Ascending aorta (tissue), 2 donors: ENCODE measurements at regions not wholly inside any gene's neighbourhood (a gene's known extent, or its start where the extent isn't known, plus 50 kb on each side); places are given as distances from the start of the nearest gene placed in this dataset.

ENCODE experiments used
- DNase-seq, 2 donors: peaks; one replicate each; pipeline ENCODE4 v3.0.0-alpha.2; 2019; ENCODE audit warnings: low spot score in 2 of 2
- H3K27ac ChIP-seq, 2 donors: fragments of 200-600 bp; sonication (generic); one replicate each; pipeline ENCODE4 v1.5.1; 2016 to 2017; ENCODE audit warnings: mild to moderate bottlenecking in 1 of 2
- H3K27me3 ChIP-seq: fragments of 200-600 bp; sonication (generic); one replicate; pipeline ENCODE4 v1.5.1; 2017
- H3K36me3 ChIP-seq, 2 donors: fragments of 200-600 bp; sonication (generic); one replicate each; pipeline ENCODE4 v1.5.1; 2016
- H3K4me1 ChIP-seq, 2 donors: fragments of 200-600 bp; sonication (generic); one replicate each; pipeline ENCODE4 v1.5.1; 2016 to 2017; ENCODE audit warnings: mild to moderate bottlenecking in 1 of 2
- H3K4me3 ChIP-seq, 2 donors: fragments of 200-600 bp; sonication (generic); one replicate each; pipeline ENCODE4 v1.5.1; 2016 to 2017; ENCODE audit warnings: mild to moderate bottlenecking in 1 of 2
- H3K9me3 ChIP-seq, 2 donors: fragments of 200-600 bp; sonication (generic); one replicate each; pipeline ENCODE4 v1.5.1; 2016
- intact Hi-C: fragments of 100-400 bp; cut with DNase I; formaldehyde crosslinking; loops from one replicate; pipeline ENCODE4 v1.15.1; 2023
- TF ChIP-seq, protein P1 (sequence below), 3 experiments: fragments of 200-600 bp in 2 of 3; fragments of 450-650 bp in 1 of 3; sonication (generic) in 2 of 3; IDR thresholded peaks; one replicate each; pipeline ENCODE4 v1.5.1; 2016 to 2019; ENCODE audit warnings: antibody characterized with exemption in 3 of 3, mild to moderate bottlenecking in 1 of 3, moderate library complexity in 1 of 3

GRCh38 chr14:103273145-103273744, 60.8 kb upstream of the EIF5 start:
- Histone ChIP-seq H3K27ac (no peak overlapping the region), H3K27me3 (peaks cover 27% of the 10 kb centered on the region), H3K36me3 (no peaks in the 10 kb centered on the region), H3K4me1 (peaks cover 0 to 12% of the 10 kb centered on the region in 2 donors), H3K4me3 (peak overlapping the region; percentile 36 to 40), H3K9me3 (peaks cover 0 to 5% of the 10 kb centered on the region in 2 donors)
- intact Hi-C loops: no loop called here
- DNase-seq: no peak
- TF ChIP-seq, protein P1, sequence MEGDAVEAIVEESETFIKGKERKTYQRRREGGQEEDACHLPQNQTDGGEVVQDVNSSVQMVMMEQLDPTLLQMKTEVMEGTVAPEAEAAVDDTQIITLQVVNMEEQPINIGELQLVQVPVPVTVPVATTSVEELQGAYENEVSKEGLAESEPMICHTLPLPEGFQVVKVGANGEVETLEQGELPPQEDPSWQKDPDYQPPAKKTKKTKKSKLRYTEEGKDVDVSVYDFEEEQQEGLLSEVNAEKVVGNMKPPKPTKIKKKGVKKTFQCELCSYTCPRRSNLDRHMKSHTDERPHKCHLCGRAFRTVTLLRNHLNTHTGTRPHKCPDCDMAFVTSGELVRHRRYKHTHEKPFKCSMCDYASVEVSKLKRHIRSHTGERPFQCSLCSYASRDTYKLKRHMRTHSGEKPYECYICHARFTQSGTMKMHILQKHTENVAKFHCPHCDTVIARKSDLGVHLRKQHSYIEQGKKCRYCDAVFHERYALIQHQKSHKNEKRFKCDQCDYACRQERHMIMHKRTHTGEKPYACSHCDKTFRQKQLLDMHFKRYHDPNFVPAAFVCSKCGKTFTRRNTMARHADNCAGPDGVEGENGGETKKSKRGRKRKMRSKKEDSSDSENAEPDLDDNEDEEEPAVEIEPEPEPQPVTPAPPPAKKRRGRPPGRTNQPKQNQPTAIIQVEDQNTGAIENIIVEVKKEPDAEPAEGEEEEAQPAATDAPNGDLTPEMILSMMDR (IDR thresholded peaks at IDR 0.05): no peak

DNA sequence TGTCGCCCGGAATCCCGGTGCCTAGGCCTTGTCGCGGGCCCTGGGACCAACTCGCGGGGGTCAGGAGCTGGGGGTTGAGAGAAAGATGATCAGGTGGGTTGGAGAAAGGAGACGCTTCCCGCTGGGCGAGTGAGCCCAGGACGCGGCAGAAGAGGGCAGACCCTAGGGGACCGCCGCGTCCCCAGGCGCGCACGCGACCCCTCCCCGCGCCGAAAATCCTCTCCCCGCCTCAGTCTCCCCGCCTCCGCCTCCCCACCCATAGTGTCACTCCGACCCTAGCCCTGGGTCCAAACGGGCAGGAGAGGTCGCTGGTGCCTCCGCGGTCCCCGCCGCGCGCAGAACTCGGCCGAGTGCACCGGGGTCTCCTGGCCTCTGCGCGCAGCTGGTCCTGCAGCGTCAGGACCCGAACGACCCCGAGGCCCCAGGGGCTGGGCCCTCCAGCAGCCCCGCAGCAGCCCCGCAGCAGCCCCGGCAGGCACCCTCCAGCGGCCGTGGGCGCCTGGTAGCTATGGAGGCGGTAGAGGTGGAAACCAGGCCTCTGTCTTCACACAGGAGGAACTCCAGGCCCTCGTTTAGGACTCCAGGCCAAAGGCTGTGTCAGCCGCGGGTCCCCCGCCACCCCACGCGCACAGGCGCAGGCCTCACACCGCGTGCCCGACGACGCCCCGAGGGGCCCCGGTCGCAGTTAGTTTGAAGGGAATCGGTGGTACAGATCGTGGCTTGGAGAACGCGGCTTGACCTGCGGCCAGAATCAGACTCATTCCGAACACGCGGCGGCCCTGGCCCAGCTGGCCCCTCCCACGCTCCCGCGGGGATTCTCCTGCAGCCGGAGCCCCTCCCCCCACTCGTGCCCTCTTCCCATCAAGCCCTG, 60.1 kb upstream of the EIF5 start:
- no peaks in the 10 kb centered on the region for H3K36me3 ChIP-seq
- no peak for DNase-seq
- TF ChIP-seq, protein P1 (IDR thresholded peaks at IDR 0.05): no peak
- peaks cover 0 to 5% of the 10 kb centered on the region in 2 donors for H3K9me3 ChIP-seq
- H3K4me3 ChIP-seq: peak overlapping the region; percentile 36 to 40
- H3K4me1 ChIP-seq: peaks cover 3 to 16% of the 10 kb centered on the region in 2 donors
- H3K27ac ChIP-seq: no peak overlapping the region
- peaks cover 33% of the 10 kb centered on the region for H3K27me3 ChIP-seq
- intact Hi-C loops: no loop called here

GRCh38 chr14:103275000-103275399, 59.0 kb upstream of the EIF5 start:
- DNase-seq: no peak
- Histone ChIP-seq H3K27me3 (peaks cover 34% of the 10 kb centered on the region), H3K9me3 (peaks cover 0 to 5% of the 10 kb centered on the region in 2 donors), H3K4me1 (peaks cover 3 to 17% of the 10 kb centered on the region in 2 donors), H3K36me3 (no peaks in the 10 kb centered on the region), H3K27ac (no peak overlapping the region), H3K4me3 (no peak overlapping the region)
- intact Hi-C loops: no loop called here
- TF ChIP-seq, protein P1 (IDR thresholded peaks at IDR 0.05): no peak

- Histone ChIP-seq H3K4me3 (no peak overlapping the region), H3K27me3 (peaks cover 34% of the 10 kb centered on the region), H3K27ac (no peak overlapping the region), H3K36me3 (no peaks in the 10 kb centered on the region), H3K9me3 (peaks cover 0 to 5% of the 10 kb centered on the region in 2 donors), H3K4me1 (peaks cover 3 to 17% of the 10 kb centered on the region in 2 donors)
- TF ChIP-seq, protein P1 (IDR thresholded peaks at IDR 0.05): no peak
- no peak for DNase-seq
- intact Hi-C loops: no loop called here
Measured at GRCh38 chr14:103277931-103278330, 56.1 kb upstream of the EIF5 start.

DNA sequence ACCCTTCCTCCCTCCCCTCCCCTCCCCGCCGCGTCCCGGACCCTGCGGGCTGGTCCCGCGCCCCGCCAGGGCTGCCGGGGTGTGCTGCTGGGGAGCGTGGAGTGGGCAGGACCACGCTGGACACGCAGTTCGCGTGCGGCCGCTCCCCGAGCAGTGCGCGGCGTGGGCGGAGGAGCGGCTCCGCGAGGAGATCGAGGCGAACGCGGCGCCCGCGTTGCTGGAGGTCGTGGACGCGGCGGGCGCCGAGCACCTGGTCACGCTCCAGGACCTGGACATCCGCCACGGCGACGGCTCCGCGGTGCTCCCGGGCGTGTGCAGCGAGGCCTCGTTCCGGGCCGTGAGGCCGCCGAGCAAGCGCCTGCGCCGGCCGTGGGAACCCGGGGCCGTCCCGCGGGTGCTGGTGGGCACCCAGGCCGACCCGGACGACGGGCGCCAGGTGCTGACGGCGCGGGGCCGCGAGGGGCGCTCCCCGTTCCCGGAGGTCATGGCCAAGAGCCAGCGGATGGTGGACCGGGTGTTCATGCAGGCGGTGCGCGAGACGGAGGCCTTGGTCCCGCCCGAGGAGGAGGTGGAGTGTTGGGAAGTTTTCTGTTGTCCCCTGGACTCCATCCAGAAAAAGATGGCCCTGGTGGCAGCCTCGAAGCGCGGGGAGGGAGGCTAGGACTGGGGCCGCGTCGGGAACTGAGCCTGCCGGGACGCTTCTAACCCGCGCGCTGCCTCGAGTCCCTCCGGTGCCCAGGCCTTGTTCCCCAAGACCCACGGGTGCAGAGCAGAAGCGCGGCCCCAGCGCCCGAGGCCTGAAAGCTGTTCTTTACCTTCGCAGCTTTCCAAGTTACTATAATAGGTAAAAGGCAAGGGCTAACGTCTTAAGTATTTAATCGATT, 54.7 kb upstream of the EIF5 start:
- TF ChIP-seq, protein P1 (IDR thresholded peaks at IDR 0.05): no peak
- intact Hi-C loops: no loop called here
- no peak overlapping the region for H3K27ac ChIP-seq
- peaks cover 0 to 5% of the 10 kb centered on the region in 2 donors for H3K9me3 ChIP-seq
- H3K4me3 ChIP-seq: peak overlapping the region; percentile 44 to 57
- DNase-seq: no peak
- peaks cover 3 to 5% of the 10 kb centered on the region in 2 donors for H3K4me1 ChIP-seq
- peaks cover 25% of the 10 kb centered on the region for H3K27me3 ChIP-seq
- H3K36me3 ChIP-seq: no peaks in the 10 kb centered on the region
